Thymus (tissue), 11 donors: ENCODE measurements at regions not wholly inside any gene's neighbourhood (a gene's known extent, or its start where the extent isn't known, plus 50 kb on each side); places are given as distances from the start of the nearest gene placed in this dataset.
"Not testable (repeated sequence)": the region's sequence is repeated elsewhere in the genome, so short reads cannot be mapped to it uniquely, and the experiment has no call there.

Experiments
- DNase-seq, 9 donors: peaks; one replicate each; pipeline ENCODE4 v3.0.0-alpha.2; 2013; ENCODE audit warnings: low spot score in 9 of 9, low read depth in 6 of 9, missing footprints in 1 of 9
- H3K27ac ChIP-seq, 2 donors: one replicate each; pipeline ENCODE4 v1.5.1; 2013; ENCODE audit warnings: control low read depth in 1 of 2, low read depth in 1 of 2, low read length in 1 of 2, mild to moderate bottlenecking in 1 of 2, moderate library complexity in 1 of 2
- H3K27me3 ChIP-seq, 2 donors: one replicate each; pipeline ENCODE4 v1.5.1; 2013; ENCODE audit warnings: low read length in 1 of 2; ENCODE audit not compliant: control insufficient read depth in 2 of 2, insufficient read depth in 1 of 2
- H3K36me3 ChIP-seq, 2 donors: one replicate each; pipeline ENCODE4 v1.5.1; 2013; ENCODE audit warnings: low read length in 1 of 2, mild to moderate bottlenecking in 1 of 2, moderate library complexity in 1 of 2; ENCODE audit not compliant: control insufficient read depth in 2 of 2, insufficient read depth in 2 of 2
- H3K4me1 ChIP-seq, 2 donors: one replicate each; pipeline ENCODE4 v1.5.1; 2013; ENCODE audit warnings: low read length in 2 of 2; ENCODE audit not compliant: control insufficient read depth in 2 of 2, insufficient read depth in 2 of 2
- H3K4me3 ChIP-seq, 2 donors: one replicate each; pipeline ENCODE4 v1.5.1; 2013; ENCODE audit warnings: low read length in 2 of 2, control low read depth in 1 of 2, mild to moderate bottlenecking in 1 of 2
- H3K9me3 ChIP-seq, 2 donors: one replicate each; pipeline ENCODE4 v1.5.1; 2013; ENCODE audit warnings: low read length in 1 of 2, mild to moderate bottlenecking in 1 of 2; ENCODE audit not compliant: control insufficient read depth in 2 of 2, insufficient read depth in 1 of 2
- WGBS: extraction: QIAGEN DNeasy Blood & Tissue Kit; methylation state at CpG from one replicate; pipeline ENCODE4 v1.1.7; 2013; 5-methylcytosine and 5-hydroxymethylcytosine counted together
- donor health status: healthy.

GRCh38 chr14:37709419-37710195 is 114.2 kb downstream of the TTC6 start:
- no peak overlapping the region for H3K4me3 ChIP-seq
- WGBS: 78% methylated on average over 3 of the region's 3 CpGs
- DNase-seq: no peak
- H3K27me3 ChIP-seq: no peaks in the 10 kb centered on the region
- no peak overlapping the region for H3K27ac ChIP-seq
- H3K9me3 ChIP-seq: no peaks in the 10 kb centered on the region
- H3K36me3 ChIP-seq: no peaks in the 10 kb centered on the region
- no peaks in the 10 kb centered on the region for H3K4me1 ChIP-seq

GRCh38 chr14:37711356-37711830 is 116.0 kb downstream of the TTC6 start:
- Histone ChIP-seq H3K27ac (no peak overlapping the region), H3K4me1 (no peaks in the 10 kb centered on the region), H3K9me3 (no peaks in the 10 kb centered on the region), H3K4me3 (no peak overlapping the region), H3K27me3 (no peaks in the 10 kb centered on the region), H3K36me3 (no peaks in the 10 kb centered on the region)
- 76% methylated on average over 1 of the region's 1 CpG for WGBS
- DNase-seq: no peak

GRCh38 chr14:37711831-37712475 is 116.5 kb downstream of the TTC6 start:
- DNase-seq: no peak
- no peaks in the 10 kb centered on the region for H3K9me3 ChIP-seq

GRCh38 chr14:37712476-37712860 is 117.0 kb downstream of the TTC6 start:
- H3K27me3 ChIP-seq, H3K4me3 ChIP-seq, H3K36me3 ChIP-seq, H3K4me1 ChIP-seq, H3K27ac ChIP-seq, DNase-seq, H3K9me3 ChIP-seq: not testable (repeated sequence)
- WGBS: 91% methylated on average over 3 of the region's 3 CpGs

More at GRCh38 chr14:37711831-37712475, 116.5 kb downstream of the TTC6 start:
- Histone ChIP-seq H3K27ac (no peak overlapping the region), H3K27me3 (no peaks in the 10 kb centered on the region), H3K4me1 (no peaks in the 10 kb centered on the region), H3K4me3 (no peak overlapping the region), H3K36me3 (no peaks in the 10 kb centered on the region)
- 88% methylated on average over 5 of the region's 5 CpGs for WGBS

GRCh38 chr14:37712976-37713431 is 117.6 kb downstream of the TTC6 start:
- Histone ChIP-seq H3K36me3 (no peaks in the 10 kb centered on the region), H3K27me3 (no peaks in the 10 kb centered on the region), H3K4me3 (no peak overlapping the region), H3K9me3 (no peaks in the 10 kb centered on the region), H3K4me1 (no peaks in the 10 kb centered on the region), H3K27ac (no peak overlapping the region)
- no peak for DNase-seq
- WGBS: 86% methylated on average over 3 of the region's 3 CpGs

GRCh38 chr14:37720131-37720530 is 124.7 kb downstream of the TTC6 start:
- H3K27me3 ChIP-seq: no peaks in the 10 kb centered on the region
- H3K27ac ChIP-seq: no peak overlapping the region
- H3K4me3 ChIP-seq: no peak overlapping the region
- WGBS: 94% methylated on average over 1 of the region's 1 CpG
- no peaks in the 10 kb centered on the region for H3K36me3 ChIP-seq
- H3K4me1 ChIP-seq: no peaks in the 10 kb centered on the region
- no peak for DNase-seq
- no peaks in the 10 kb centered on the region for H3K9me3 ChIP-seq

- DNase-seq: no peak
- Histone ChIP-seq H3K36me3 (no peaks in the 10 kb centered on the region), H3K27me3 (no peaks in the 10 kb centered on the region), H3K9me3 (no peaks in the 10 kb centered on the region), H3K4me1 (no peaks in the 10 kb centered on the region), H3K27ac (no peak overlapping the region), H3K4me3 (no peak overlapping the region)
- WGBS: 66% methylated on average over 2 of the region's 2 CpGs
These were observed 126.7 kb downstream of the TTC6 start for GRCh38 chr14:37721976-37722659.

- H3K27ac ChIP-seq: no peak overlapping the region
- no peaks in the 10 kb centered on the region for H3K4me1 ChIP-seq
- WGBS: 72% methylated on average over 4 of the region's 4 CpGs
- H3K4me3 ChIP-seq: no peak overlapping the region
- H3K36me3 ChIP-seq: no peaks in the 10 kb centered on the region
- no peaks in the 10 kb centered on the region for H3K9me3 ChIP-seq
- no peak for DNase-seq
- no peaks in the 10 kb centered on the region for H3K27me3 ChIP-seq
These were observed 128.1 kb downstream of the TTC6 start for GRCh38 chr14:37723515-37723914.

- DNase-seq: no peak
- no peak overlapping the region for H3K4me3 ChIP-seq
- H3K36me3 ChIP-seq: no peaks in the 10 kb centered on the region
These were observed 131.3 kb downstream of the TTC6 start for GRCh38 chr14:37726708-37727107.

More at GRCh38 chr14:37726708-37727107, 131.3 kb downstream of the TTC6 start:
- Histone ChIP-seq H3K27me3 (no peaks in the 10 kb centered on the region), H3K27ac (no peak overlapping the region), H3K4me1 (no peaks in the 10 kb centered on the region), H3K9me3 (no peaks in the 10 kb centered on the region)
